RKO (cell line): ENCODE measurements at regions not wholly inside any gene's neighbourhood (a gene's known extent, or its start where the extent isn't known, plus 50 kb on each side); places are given as distances from the start of the nearest gene placed in this dataset.

ENCODE experiments used
- DNase-seq: peaks from one replicate; pipeline ENCODE4 v3.0.0-alpha.2; 2016; ENCODE audit warnings: low spot score

- peak; percentile 57 for DNase-seq
Observed at GRCh38 chr3:160169139-160169976, 55.9 kb upstream of the C3orf80 start.

GRCh38 chr3:160170409-160171370, 54.5 kb upstream of the C3orf80 start:
- no peak for DNase-seq

GRCh38 chr3:160171813-160172212, 53.4 kb upstream of the C3orf80 start:
- no peak for DNase-seq

GRCh38 chr3:160174621-160175020, 50.6 kb upstream of the C3orf80 start:
- DNase-seq: no peak
